Activated CD4-positive, alpha-beta T cell treated with anti-CD3 and anti-CD28 coated beads, Interleukin-10, Interleukin-2, amounts not matched to agents 100 ng/mL and 50 ng/mL, durations not matched to agents 16 hours and 8 hours (primary cell): ENCODE measurements at regions not wholly inside any gene's neighbourhood (a gene's known extent, or its start where the extent isn't known, plus 50 kb on each side); places are given as distances from the start of the nearest gene placed in this dataset.
"Not testable (repeated sequence)": the region's sequence is repeated elsewhere in the genome, so short reads cannot be mapped to it uniquely, and the experiment has no call there.

ENCODE experiments used
- DNase-seq: peaks from one replicate; pipeline ENCODE4 v3.0.0-alpha.2; 2020

- DNase-seq: not testable (repeated sequence)
Observed at GRCh38 chr15:20148679-20149078, 392.9 kb downstream of the GOLGA6L6 start.

- not testable (repeated sequence) for DNase-seq
Observed at GRCh38 chr15:20148008-20148407, 393.6 kb downstream of the GOLGA6L6 start.

GRCh38 chr15:20144333-20145036, 397.1 kb downstream of the GOLGA6L6 start:
- not testable (repeated sequence) for DNase-seq

GRCh38 chr15:20142906-20143305, 398.7 kb downstream of the GOLGA6L6 start:
- not testable (repeated sequence) for DNase-seq

- not testable (repeated sequence) for DNase-seq
Observed at GRCh38 chr15:20142410-20142809, 399.2 kb downstream of the GOLGA6L6 start.

- not testable (repeated sequence) for DNase-seq
Observed at GRCh38 chr15:20124668-20125067, 416.9 kb downstream of the GOLGA6L6 start.

GRCh38 chr15:20106026-20106425, 435.6 kb downstream of the GOLGA6L6 start:
- DNase-seq: no peak

GRCh38 chr15:20105011-20105990, 436.3 kb downstream of the GOLGA6L6 start:
- DNase-seq: not testable (repeated sequence)

- DNase-seq: not testable (repeated sequence)
Observed at GRCh38 chr15:20104551-20104950, 437.0 kb downstream of the GOLGA6L6 start.

GRCh38 chr15:20102862-20103261, 438.7 kb downstream of the GOLGA6L6 start:
- DNase-seq: not testable (repeated sequence)

GRCh38 chr15:20102209-20102608, 439.4 kb downstream of the GOLGA6L6 start:
- DNase-seq: not testable (repeated sequence)

GRCh38 chr15:20101281-20101680, 440.3 kb downstream of the GOLGA6L6 start:
- not testable (repeated sequence) for DNase-seq

- DNase-seq: not testable (repeated sequence)
Observed at GRCh38 chr15:20100604-20101270, 440.9 kb downstream of the GOLGA6L6 start.

GRCh38 chr15:20095699-20096303, 445.8 kb downstream of the GOLGA6L6 start:
- DNase-seq: not testable (repeated sequence)

- not testable (repeated sequence) for DNase-seq
Observed at GRCh38 chr15:20089541-20089940, 452.1 kb downstream of the GOLGA6L6 start.

- not testable (repeated sequence) for DNase-seq
Observed at GRCh38 chr15:20084026-20084425, 457.6 kb downstream of the GOLGA6L6 start.

GRCh38 chr15:20074082-20074481, 467.5 kb downstream of the GOLGA6L6 start:
- DNase-seq: not testable (repeated sequence)

GRCh38 chr15:20069043-20069442, 472.6 kb downstream of the GOLGA6L6 start:
- not testable (repeated sequence) for DNase-seq

- not testable (repeated sequence) for DNase-seq
Observed at GRCh38 chr15:20066173-20066572, 475.4 kb downstream of the GOLGA6L6 start.

- not testable (repeated sequence) for DNase-seq
Observed at GRCh38 chr15:20065508-20065907, 476.1 kb downstream of the GOLGA6L6 start.

- not testable (repeated sequence) for DNase-seq
Observed at GRCh38 chr15:20063167-20063566, 478.4 kb downstream of the GOLGA6L6 start.

GRCh38 chr15:20060838-20061237, 480.8 kb downstream of the GOLGA6L6 start:
- not testable (repeated sequence) for DNase-seq
